ENCODE measurements at regions not wholly inside any gene's neighbourhood (a gene's known extent, or its start where the extent isn't known, plus 50 kb on each side); places are given as distances from the start of the nearest gene placed in this dataset.

- TF ChIP-seq CTCF (IDR thresholded peaks at IDR 0.05; ENCODE audit: insufficient read depth, low read depth, low read length) (no peak), EZH2 (IDR thresholded peaks at IDR 0.05; ENCODE audit: insufficient read depth, low read length) (no peak)
Observed at GRCh38 chr9:20286154-20286700, 336.1 kb downstream of the MLLT3 start.

Measured in astrocyte (in vitro differentiated cells and primary cell).